ENCODE measurements at regions not wholly inside any gene's neighbourhood (a gene's known extent, or its start where the extent isn't known, plus 50 kb on each side); places are given as distances from the start of the nearest gene placed in this dataset.
"Not testable (repeated sequence)": the region's sequence is repeated elsewhere in the genome, so short reads cannot be mapped to it uniquely, and the experiment has no call there.

- TF ChIP-seq CTCF (conservative IDR thresholded peaks at IDR 0.05) (no peak), ZFX (IDR thresholded peaks at IDR 0.05) (no peak)
These were observed 78.7 kb upstream of the GPRC5B start for GRCh38 chr16:19963301-19963700.

GRCh38 chr16:19960183-19960582, 75.5 kb upstream of the GPRC5B start:
- no peak overlapping the region for H3K27ac ChIP-seq
- TF ChIP-seq ZFX (IDR thresholded peaks at IDR 0.05) (no peak), CTCF (conservative IDR thresholded peaks at IDR 0.05) (no peak)

More at GRCh38 chr16:19963301-19963700, 78.7 kb upstream of the GPRC5B start:
- peak overlapping the region; percentile 34; the same call in 1 of the 2 replicates for H3K27ac ChIP-seq

GRCh38 chr16:19959736-19960135, 75.1 kb upstream of the GPRC5B start:
- H3K27ac ChIP-seq: no peak overlapping the region

GRCh38 chr16:19955896-19956295, 71.2 kb upstream of the GPRC5B start:
- H3K27ac ChIP-seq: not testable (repeated sequence)

More at GRCh38 chr16:19959736-19960135, 75.1 kb upstream of the GPRC5B start:
- TF ChIP-seq ZFX (IDR thresholded peaks at IDR 0.05): no peak
- TF ChIP-seq CTCF (conservative IDR thresholded peaks at IDR 0.05): no peak

- H3K27ac ChIP-seq: not testable (repeated sequence)
These were observed 70.4 kb upstream of the GPRC5B start for GRCh38 chr16:19955084-19955483.

- no peak overlapping the region for H3K27ac ChIP-seq
- TF ChIP-seq ZFX (IDR thresholded peaks at IDR 0.05) (no peak), CTCF (conservative IDR thresholded peaks at IDR 0.05) (no peak; the same call in 1 of the 2 replicates)
These were observed 63.8 kb upstream of the GPRC5B start for GRCh38 chr16:19948186-19949104.

GRCh38 chr16:19945934-19946333, 61.3 kb upstream of the GPRC5B start:
- TF ChIP-seq ZFX (IDR thresholded peaks at IDR 0.05) (no peak), CTCF (conservative IDR thresholded peaks at IDR 0.05) (no peak)

GRCh38 chr16:19940195-19940594, 55.5 kb upstream of the GPRC5B start:
- no peak overlapping the region for H3K27ac ChIP-seq
- TF ChIP-seq ZFX (IDR thresholded peaks at IDR 0.05) (no peak), CTCF (conservative IDR thresholded peaks at IDR 0.05) (no peak)

More at GRCh38 chr16:19945934-19946333, 61.3 kb upstream of the GPRC5B start:
- H3K27ac ChIP-seq: no peak overlapping the region

All from C4-2B (cell line).